Activated CD4-positive, alpha-beta memory T cell treated with anti-CD3 and anti-CD28 coated beads for 36 hours (primary cell): ENCODE measurements at regions not wholly inside any gene's neighbourhood (a gene's known extent, or its start where the extent isn't known, plus 50 kb on each side); places are given as distances from the start of the nearest gene placed in this dataset.
"Not testable (repeated sequence)": the region's sequence is repeated elsewhere in the genome, so short reads cannot be mapped to it uniquely, and the experiment has no call there.

Experiments
- CTCF ChIA-PET: fragments of 350-600 bp; sonication (Branson Sonifier 250); formaldehyde crosslinking; loops from one replicate; lab custom pipeline; 2021; ENCODE audit warnings: antibody characterized with exemption, inconsistent platforms; lab: Charles Lee
- POLR2A ChIA-PET: fragments of 350-600 bp; sonication (Branson Sonifier 250); formaldehyde crosslinking; loops from one replicate; lab custom pipeline; 2021; ENCODE audit warnings: antibody characterized with exemption; lab: Charles Lee
- DNase-seq: peaks from one replicate; pipeline ENCODE4 v3.0.0-alpha.2; 2020
- H3K27ac Mint-ChIP-seq: one replicate; pipeline ENCODE4 v1.8.0; 2021; ENCODE audit warnings: mixed read lengths
- H3K27me3 Mint-ChIP-seq: one replicate; pipeline ENCODE4 v1.8.0; 2021; ENCODE audit warnings: mixed read lengths
- H3K36me3 Mint-ChIP-seq: one replicate; pipeline ENCODE4 v1.8.0; 2021; ENCODE audit warnings: mixed read lengths
- H3K4me1 Mint-ChIP-seq: one replicate; pipeline ENCODE4 v1.8.0; 2021; ENCODE audit warnings: low read depth, mixed read lengths
- H3K4me3 Mint-ChIP-seq: one replicate; pipeline ENCODE4 v1.8.0; 2021; ENCODE audit warnings: mild to moderate bottlenecking, mixed read lengths
- H3K9me3 Mint-ChIP-seq: one replicate; pipeline ENCODE4 v1.8.0; 2021; ENCODE audit warnings: mixed read lengths
- intact Hi-C: fragments of 100-400 bp; cut with micrococcal nuclease; formaldehyde crosslinking; loops from one replicate; pipeline ENCODE4 v1.15.1; 2023

DNA sequence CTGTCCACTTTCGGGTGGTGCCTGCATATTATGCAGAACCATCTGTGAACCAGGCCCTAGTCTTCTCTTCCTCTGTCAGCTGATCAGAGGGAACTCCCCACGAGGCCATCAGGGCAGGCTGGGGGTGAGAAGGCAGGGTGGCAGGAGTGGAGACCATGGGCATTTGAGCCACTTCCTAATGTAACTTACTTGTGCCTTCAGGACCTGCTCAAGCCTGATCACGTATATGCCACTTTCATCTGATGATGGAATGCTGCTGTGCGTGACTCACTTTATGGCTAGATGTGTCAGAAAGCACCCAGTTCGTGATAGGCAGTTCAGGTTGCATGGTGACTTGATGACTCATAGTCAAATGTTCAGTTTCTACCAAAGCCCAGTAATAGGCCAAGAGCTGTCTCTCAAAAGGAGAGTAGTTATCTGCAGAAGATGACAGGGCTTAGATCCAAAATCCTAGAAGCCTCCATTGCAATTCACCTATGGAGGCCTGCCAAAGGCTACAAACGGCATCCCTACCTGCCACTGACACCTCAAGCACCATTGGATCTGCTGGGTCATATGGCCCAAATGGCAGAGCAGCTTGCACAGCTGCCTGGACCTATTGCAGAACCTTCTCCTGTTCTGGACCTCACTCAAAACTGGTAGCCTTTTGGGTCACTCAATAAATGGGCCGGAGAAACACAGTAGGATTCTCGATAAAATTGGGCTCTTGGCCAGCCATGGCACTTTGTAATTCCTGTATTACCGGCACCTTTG, 197.7 kb upstream of the PROK2 start:
- intact Hi-C loops, result loop anchor here (1.0 to 10.0 kb wide), 5 partner anchors 17 to 539 kb away; no protein-coding TSS in a partner anchor
- Mint-ChIP-seq H3K4me1 (peaks cover 60% of the 10 kb centered on the region), H3K27ac (peak overlapping the region; percentile 76), H3K27me3 (peaks cover 12% of the 10 kb centered on the region)
- H3K36me3 Mint-ChIP-seq, H3K4me3 Mint-ChIP-seq, H3K9me3 Mint-ChIP-seq, CTCF ChIA-PET: not testable (repeated sequence)
- DNase-seq, result peak; percentile 83
- POLR2A ChIA-PET, result interaction anchor here (0.8 to 1.7 kb wide), 2 partner anchors 16 to 463 kb away, joined by 3 to 6 read pairs; no protein-coding TSS in a partner anchor

DNA sequence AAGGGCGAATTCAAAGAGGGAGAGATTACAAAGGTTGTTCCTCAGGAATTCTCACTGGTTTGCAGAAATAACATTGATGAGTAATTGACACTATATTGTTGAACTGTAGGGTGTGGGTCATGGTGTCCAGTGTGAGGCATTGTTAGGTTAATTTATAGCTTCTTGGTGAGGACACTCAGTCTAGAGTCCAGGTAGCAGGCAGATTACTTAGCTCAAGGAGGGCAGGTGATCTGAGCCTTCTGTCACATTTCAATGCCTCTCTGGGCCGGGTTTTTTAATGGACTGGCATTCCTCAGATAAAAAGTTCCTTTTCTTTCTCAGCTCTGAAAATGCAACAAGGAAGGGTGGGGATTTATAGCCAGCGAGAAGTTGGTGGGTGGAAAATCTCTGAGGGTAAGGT, 194.2 kb upstream of the PROK2 start:
- POLR2A ChIA-PET, result interaction anchor here (1.6 kb wide), 1 partner anchor 20 kb away, joined by 18 read pairs; no protein-coding TSS in a partner anchor
- Mint-ChIP-seq H3K4me1 (peaks cover 53% of the 10 kb centered on the region), H3K9me3 (peaks cover 3% of the 10 kb centered on the region), H3K27me3 (peaks cover 19% of the 10 kb centered on the region), H3K27ac (peak overlapping the region; percentile 88), H3K36me3 (peaks cover 3% of the 10 kb centered on the region), H3K4me3 (peak overlapping the region; percentile 38)
- no peak for DNase-seq
- intact Hi-C loops, result loop anchor here (2.0 to 10.0 kb wide), 7 partner anchors 257 to 868 kb away; partner anchors contain the start of genes RYBP and SHQ1
- CTCF ChIA-PET, result interaction anchor here (1.3 kb wide), 1 partner anchor 27 kb away, joined by 4 read pairs; no protein-coding TSS in a partner anchor

DNA sequence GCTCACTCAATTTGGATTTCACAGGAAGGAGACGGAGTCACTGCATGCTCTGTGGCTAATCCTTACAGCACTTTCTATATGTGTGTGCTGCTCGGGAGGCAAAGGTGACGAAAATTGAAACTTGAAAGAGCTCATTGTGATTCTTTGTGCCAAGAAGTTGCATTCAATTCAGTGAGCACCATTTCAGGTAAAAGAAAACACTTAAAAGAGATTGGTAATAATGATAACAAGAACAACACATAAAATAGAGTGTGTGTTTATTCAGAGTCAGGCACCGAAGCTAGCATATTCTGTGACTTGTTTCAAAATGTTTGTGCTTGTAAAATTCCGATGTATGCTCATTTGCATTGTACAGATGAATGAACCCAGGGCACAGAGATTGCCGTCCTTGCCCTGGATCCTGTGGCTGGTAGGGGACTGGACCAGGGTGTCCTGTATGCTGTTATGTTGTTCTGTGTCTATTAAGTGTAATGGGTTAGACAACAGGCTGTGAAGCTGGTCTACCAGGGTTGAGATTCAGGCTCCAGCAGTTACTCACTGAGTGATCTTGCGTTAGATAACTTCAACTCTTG, 193.3 kb upstream of the PROK2 start:
- peak; percentile 67 for DNase-seq
- peak overlapping the region; percentile 38 for H3K4me3 Mint-ChIP-seq
- H3K9me3 Mint-ChIP-seq, result peaks cover 3% of the 10 kb centered on the region
- CTCF ChIA-PET, result interaction anchor here (0.8 to 2.1 kb wide), 9 partner anchors 9 to 417 kb away, joined by 3 to 8 read pairs (median 4); no protein-coding TSS in a partner anchor
- peaks cover 44% of the 10 kb centered on the region for H3K4me1 Mint-ChIP-seq
- peak overlapping the region; percentile 88 for H3K27ac Mint-ChIP-seq
- peaks cover 19% of the 10 kb centered on the region for H3K27me3 Mint-ChIP-seq
- H3K36me3 Mint-ChIP-seq, result peaks cover 3% of the 10 kb centered on the region
- POLR2A ChIA-PET, result interaction anchor here (0.9 to 2.1 kb wide), 7 partner anchors 10 to 449 kb away, joined by 3 to 18 read pairs (median 5); no protein-coding TSS in a partner anchor
- intact Hi-C loops, result loop anchor here (1.0 to 10.0 kb wide), 10 partner anchors 21 to 869 kb away; partner anchors contain the start of genes RYBP and SHQ1

DNA sequence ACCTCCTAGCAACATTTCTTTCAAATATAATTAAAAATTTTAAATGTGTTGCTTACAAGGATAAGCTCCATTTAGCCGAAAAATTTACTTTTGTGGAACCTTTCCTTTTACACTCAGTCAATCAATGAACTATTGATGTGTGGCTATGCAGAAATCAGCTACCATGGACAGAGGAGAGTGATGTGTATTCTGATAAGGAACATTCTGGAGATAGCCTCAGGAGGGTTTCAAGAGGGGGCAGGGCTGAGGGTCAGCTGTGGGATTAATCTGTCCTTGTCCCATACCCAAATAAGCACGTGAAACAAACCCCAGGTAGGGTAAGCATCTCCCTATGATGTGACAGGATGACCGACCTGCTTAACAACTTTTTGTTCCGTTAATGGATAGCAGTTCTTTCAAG, 192.6 kb upstream of the PROK2 start:
- CTCF ChIA-PET, result interaction anchor here (1.1 to 2.1 kb wide), 7 partner anchors 10 to 418 kb away, joined by 3 to 8 read pairs (median 5); no protein-coding TSS in a partner anchor
- H3K4me3 Mint-ChIP-seq, result no peak overlapping the region
- intact Hi-C loops, result loop anchor here (5.0 to 10.0 kb wide), 6 partner anchors 255 to 870 kb away; partner anchors contain the start of genes RYBP and SHQ1
- H3K27ac Mint-ChIP-seq, result peak overlapping the region; percentile 88
- POLR2A ChIA-PET, result interaction anchor here (1.0 to 2.1 kb wide), 6 partner anchors 11 to 449 kb away, joined by 3 to 18 read pairs (median 6); no protein-coding TSS in a partner anchor
- H3K36me3 Mint-ChIP-seq, result peaks cover 3% of the 10 kb centered on the region
- peaks cover 19% of the 10 kb centered on the region for H3K27me3 Mint-ChIP-seq
- no peak for DNase-seq
- peaks cover 39% of the 10 kb centered on the region for H3K4me1 Mint-ChIP-seq
- peaks cover 3% of the 10 kb centered on the region for H3K9me3 Mint-ChIP-seq

DNA sequence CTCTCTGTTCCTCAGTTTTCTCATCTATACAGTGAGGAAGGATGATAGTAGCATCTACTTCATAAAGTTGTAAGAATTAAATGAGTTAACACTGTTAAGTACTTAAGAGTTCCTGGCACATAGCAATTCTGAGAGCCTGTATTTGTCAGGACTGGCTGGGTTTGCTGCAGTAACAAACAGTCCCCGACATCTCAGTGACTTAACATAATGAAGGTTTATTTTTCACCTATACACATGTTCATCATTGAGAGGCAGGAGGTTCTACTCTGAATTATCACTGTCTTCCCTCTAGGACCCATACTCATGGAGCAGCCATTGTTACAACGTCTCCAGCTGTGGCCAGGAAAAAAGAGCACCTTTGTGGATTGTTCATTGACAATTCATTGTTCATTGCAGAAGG, 190.6 kb upstream of the PROK2 start:
- DNase-seq, result no peak
- POLR2A ChIA-PET, result no interaction called here
- CTCF ChIA-PET, result no interaction called here
- intact Hi-C loops, result loop anchor here (5.0 to 10.0 kb wide), 6 partner anchors 253 to 872 kb away; partner anchors contain the start of genes RYBP and SHQ1
- H3K27me3 Mint-ChIP-seq, result peaks cover 20% of the 10 kb centered on the region
- no peak overlapping the region for H3K27ac Mint-ChIP-seq
- H3K4me3 Mint-ChIP-seq, result no peak overlapping the region
- peaks cover 3% of the 10 kb centered on the region for H3K36me3 Mint-ChIP-seq
- H3K9me3 Mint-ChIP-seq, result peaks cover 3% of the 10 kb centered on the region
- H3K4me1 Mint-ChIP-seq, result peaks cover 28% of the 10 kb centered on the region

DNA sequence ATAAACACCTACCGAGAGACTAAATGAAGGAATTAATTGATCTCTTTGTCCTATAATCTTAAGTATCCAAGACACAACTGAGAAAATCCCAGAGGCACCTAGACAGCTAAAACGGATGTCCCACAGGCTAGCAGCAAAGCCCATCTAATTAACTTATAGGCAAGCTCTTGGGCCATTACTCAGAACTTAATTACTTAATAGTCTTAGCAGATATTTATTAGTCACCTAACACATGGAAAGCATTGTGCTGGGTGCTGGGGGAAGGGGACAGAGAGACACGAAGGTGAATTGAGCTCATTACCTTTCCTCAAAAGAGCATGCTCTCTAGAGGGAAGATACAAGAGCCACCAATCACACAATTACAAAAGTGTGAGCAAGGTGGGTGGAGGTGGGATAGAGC, 189.8 kb upstream of the PROK2 start:
- intact Hi-C loops, result loop anchor here (5.0 to 10.0 kb wide), 6 partner anchors 252 to 873 kb away; partner anchors contain the start of genes RYBP and SHQ1
- DNase-seq, result no peak
- Mint-ChIP-seq H3K27me3 (peaks cover 16% of the 10 kb centered on the region), H3K9me3 (peaks cover 3% of the 10 kb centered on the region), H3K4me1 (peaks cover 25% of the 10 kb centered on the region), H3K27ac (no peak overlapping the region), H3K36me3 (peaks cover 3% of the 10 kb centered on the region), H3K4me3 (no peak overlapping the region)
- ChIA-PET CTCF (no interaction called here), POLR2A (no interaction called here)

DNA sequence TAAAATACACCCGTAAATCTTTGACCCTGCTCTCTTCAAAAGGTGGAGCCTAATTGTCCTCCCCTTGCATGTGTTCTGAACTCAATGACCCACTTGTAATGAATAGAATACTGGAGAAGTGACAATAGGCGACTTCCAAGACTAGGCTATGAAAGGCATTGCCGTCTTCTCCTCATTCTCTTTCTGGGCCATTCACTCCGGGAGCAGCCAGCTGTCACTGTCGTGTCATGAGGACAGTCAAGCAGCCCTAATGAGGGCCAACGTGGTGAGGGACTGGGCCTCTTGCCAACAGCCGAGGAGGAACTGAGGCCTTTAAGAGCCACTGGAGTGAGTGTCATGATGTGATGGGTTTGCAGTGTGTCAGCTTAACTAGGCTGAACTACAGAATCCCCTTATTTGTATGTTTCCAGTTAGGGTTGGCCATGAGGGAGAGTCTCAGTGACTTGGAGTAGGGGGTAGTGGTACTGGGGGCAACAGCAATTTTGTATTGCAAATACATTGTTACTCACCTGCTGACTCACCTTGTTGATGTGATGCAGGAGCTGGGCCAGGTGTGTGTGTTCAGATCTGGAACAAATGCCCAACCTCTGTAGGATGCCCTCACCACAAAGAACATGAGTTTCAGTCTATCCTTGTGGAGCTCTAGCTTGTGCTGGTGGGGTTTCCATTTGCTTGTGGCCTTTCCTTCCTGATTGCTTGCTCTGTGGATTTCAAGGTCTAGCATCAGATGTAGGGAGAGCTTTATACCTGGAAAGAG, 188.5 kb upstream of the PROK2 start:
- Mint-ChIP-seq H3K9me3 (peaks cover 3% of the 10 kb centered on the region), H3K27ac (no peak overlapping the region), H3K36me3 (peaks cover 3% of the 10 kb centered on the region), H3K27me3 (peaks cover 16% of the 10 kb centered on the region), H3K4me1 (peaks cover 14% of the 10 kb centered on the region), H3K4me3 (no peak overlapping the region)
- ChIA-PET CTCF (interaction anchor here (0.6 to 1.8 kb wide), 2 partner anchors 43 to 98 kb away, joined by 3 to 6 read pairs; no protein-coding TSS in a partner anchor), POLR2A (no interaction called here)
- intact Hi-C loops, result loop anchor here (10.0 kb wide), 1 partner anchor 471 kb away; the partner anchor contains the start of gene RYBP
- no peak for DNase-seq

DNA sequence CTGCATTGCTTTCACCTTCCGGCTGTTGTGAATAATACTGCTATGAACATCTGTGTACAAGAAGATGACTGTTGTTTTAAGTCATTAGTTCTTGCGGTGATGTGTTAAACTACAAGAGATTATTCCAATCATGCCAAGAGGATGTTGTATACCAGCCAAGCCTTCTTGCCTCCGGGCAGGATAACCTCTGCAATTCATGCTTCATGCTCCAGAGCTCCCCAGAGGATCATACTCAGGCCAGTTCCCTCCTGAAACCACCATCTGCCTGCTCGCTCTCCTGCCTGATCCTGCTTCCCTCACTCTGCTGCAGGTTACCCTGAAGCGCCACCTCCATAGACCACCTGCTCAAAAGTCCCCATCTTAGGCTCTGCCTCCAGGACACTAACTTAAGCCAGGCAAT, 187.1 kb upstream of the PROK2 start:
- Mint-ChIP-seq H3K27me3 (peaks cover 17% of the 10 kb centered on the region), H3K27ac (no peak overlapping the region), H3K4me1 (peaks cover 2% of the 10 kb centered on the region), H3K9me3 (peaks cover 3% of the 10 kb centered on the region), H3K36me3 (peaks cover 3% of the 10 kb centered on the region), H3K4me3 (no peak overlapping the region)
- ChIA-PET POLR2A (interaction anchor here (1.0 kb wide), 1 partner anchor 11 kb away, joined by 3 read pairs; no protein-coding TSS in a partner anchor), CTCF (interaction anchor here (1.0 to 1.8 kb wide), 2 partner anchors 31 to 41 kb away, joined by 3 to 6 read pairs; no protein-coding TSS in a partner anchor)
- DNase-seq, result no peak
- intact Hi-C loops, result loop anchor here (10.0 kb wide), 1 partner anchor 473 kb away; the partner anchor contains the start of gene RYBP

DNA sequence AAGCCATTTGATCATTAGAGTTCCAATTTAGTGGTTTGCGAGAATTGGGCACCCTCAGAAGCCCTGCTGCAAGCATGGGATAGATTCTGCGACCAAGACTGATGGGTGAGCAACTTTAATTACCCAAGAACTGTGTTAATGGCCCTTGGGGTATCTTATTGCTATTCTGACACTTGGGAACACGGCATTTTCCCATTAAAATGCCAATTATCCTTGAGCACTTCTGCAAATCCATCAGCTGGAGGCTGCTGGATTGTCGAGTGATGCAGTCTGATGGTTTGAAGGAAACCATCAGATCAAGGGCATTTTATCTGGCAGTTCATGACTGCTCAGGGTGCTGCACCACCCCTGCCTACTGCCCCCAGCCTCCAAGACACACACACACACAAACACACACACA, 183.6 kb upstream of the PROK2 start:
- POLR2A ChIA-PET, result interaction anchor here (0.9 kb wide), 1 partner anchor 9 kb away, joined by 3 read pairs; no protein-coding TSS in a partner anchor
- CTCF ChIA-PET, result no interaction called here
- no peak overlapping the region for H3K27ac Mint-ChIP-seq
- H3K9me3 Mint-ChIP-seq, result no peaks in the 10 kb centered on the region
- intact Hi-C loops, result no loop called here
- no peak for DNase-seq
- peaks cover 20% of the 10 kb centered on the region for H3K27me3 Mint-ChIP-seq
- no peaks in the 10 kb centered on the region for H3K36me3 Mint-ChIP-seq
- no peak overlapping the region for H3K4me3 Mint-ChIP-seq
- H3K4me1 Mint-ChIP-seq, result no peaks in the 10 kb centered on the region

DNA sequence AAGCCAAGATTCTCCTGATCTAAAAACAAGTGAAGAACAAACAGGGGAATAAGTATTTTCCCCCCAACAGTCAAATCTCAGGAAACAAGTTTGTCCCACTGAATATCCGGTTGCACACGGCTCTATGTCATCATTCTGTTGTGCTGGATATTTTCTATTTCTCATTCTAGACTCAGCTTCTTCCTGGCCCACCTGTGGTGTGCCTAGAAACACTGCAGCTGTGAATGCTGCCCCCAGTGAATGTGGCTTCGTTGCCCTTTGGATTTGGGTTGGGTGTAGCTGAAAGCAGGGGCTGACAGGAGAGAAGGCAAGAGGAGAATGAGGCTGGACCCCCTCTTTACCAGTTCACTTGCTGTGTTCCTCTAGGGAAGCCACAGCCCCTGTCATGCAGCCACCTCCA, 181.2 kb upstream of the PROK2 start:
- no peak for DNase-seq
- Mint-ChIP-seq H3K27ac (no peak overlapping the region), H3K4me1 (peaks cover 2% of the 10 kb centered on the region), H3K4me3 (no peak overlapping the region), H3K36me3 (no peaks in the 10 kb centered on the region), H3K27me3 (peaks cover 20% of the 10 kb centered on the region), H3K9me3 (no peaks in the 10 kb centered on the region)
- intact Hi-C loops, result no loop called here
- POLR2A ChIA-PET, result no interaction called here
- CTCF ChIA-PET, result interaction anchor here (1.2 kb wide), 1 partner anchor 11 kb away, joined by 3 read pairs; no protein-coding TSS in a partner anchor

DNA sequence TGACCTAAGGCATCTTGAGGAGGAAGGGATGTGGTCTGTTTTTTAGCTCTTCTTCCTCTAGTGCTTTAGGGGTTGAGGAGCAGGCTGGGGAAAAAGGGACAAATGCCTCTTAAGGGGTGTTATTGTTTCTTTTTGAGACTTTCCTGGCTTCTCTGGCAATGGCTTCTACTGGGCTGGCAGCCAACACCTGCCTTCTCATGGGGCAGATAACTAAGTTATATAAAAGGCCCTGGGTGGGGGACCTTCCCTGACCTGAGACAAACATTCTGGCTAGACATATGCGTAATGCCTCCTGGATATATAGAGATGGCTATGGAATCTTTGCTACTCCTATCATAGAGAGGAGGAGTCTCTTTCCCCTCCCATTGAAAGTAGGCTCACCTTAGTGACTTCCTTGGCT, 179.2 kb upstream of the PROK2 start:
- POLR2A ChIA-PET, result no interaction called here
- no peaks in the 10 kb centered on the region for H3K9me3 Mint-ChIP-seq
- no peak for DNase-seq
- H3K27me3 Mint-ChIP-seq, result peaks cover 20% of the 10 kb centered on the region
- H3K4me1 Mint-ChIP-seq, result peaks cover 2% of the 10 kb centered on the region
- H3K4me3 Mint-ChIP-seq, result no peak overlapping the region
- CTCF ChIA-PET, result interaction anchor here (0.7 kb wide), 1 partner anchor 33 kb away, joined by 3 read pairs; no protein-coding TSS in a partner anchor
- H3K27ac Mint-ChIP-seq, result no peak overlapping the region
- intact Hi-C loops, result no loop called here
- no peaks in the 10 kb centered on the region for H3K36me3 Mint-ChIP-seq
